Lower lobe of right lung (tissue), 2 donors: ENCODE measurements at regions not wholly inside any gene's neighbourhood (a gene's known extent, or its start where the extent isn't known, plus 50 kb on each side); places are given as distances from the start of the nearest gene placed in this dataset.

Experiments
- ATAC-seq, 2 donors: fragments of 200-7000 bp; cut with Tn5 transposase; one replicate each; pipeline ENCODE4 v1.9.1; 2020 to 2022; ENCODE audit warnings: mild to moderate bottlenecking in 2 of 2, moderate library complexity in 2 of 2
- DNase-seq: peaks from one replicate; pipeline ENCODE4 v3.0.0-alpha.2; 2020
- H3K27ac ChIP-seq: fragments of 200-600 bp; one replicate; pipeline ENCODE4 v1.8.0; 2022
- H3K27me3 ChIP-seq: fragments of 200-600 bp; one replicate; pipeline ENCODE4 v1.8.0; 2022; ENCODE audit warnings: low read depth
- H3K36me3 ChIP-seq: fragments of 200-600 bp; one replicate; pipeline ENCODE4 v1.8.0; 2022; ENCODE audit warnings: mild to moderate bottlenecking
- H3K4me1 ChIP-seq: fragments of 200-600 bp; one replicate; pipeline ENCODE4 v1.8.0; 2022
- H3K4me3 ChIP-seq: fragments of 200-600 bp; one replicate; pipeline ENCODE4 v1.8.0; 2022; ENCODE audit warnings: mild to moderate bottlenecking
- H3K9me3 ChIP-seq: fragments of 200-600 bp; one replicate; pipeline ENCODE4 v1.8.0; 2022
- intact Hi-C: fragments of 100-400 bp; cut with DNase I; formaldehyde crosslinking; loops from one replicate; pipeline ENCODE4 v1.11.0; 2022
- TF ChIP-seq, protein P1 (sequence below): fragments of 200-600 bp; IDR thresholded peaks from one replicate; pipeline ENCODE4 v1.8.0; 2022; ENCODE audit warnings: antibody characterized with exemption, mild to moderate bottlenecking
- donor health status: DM: no; HTN: yes; CAD: no; lungs with severe emphysema.

DNA sequence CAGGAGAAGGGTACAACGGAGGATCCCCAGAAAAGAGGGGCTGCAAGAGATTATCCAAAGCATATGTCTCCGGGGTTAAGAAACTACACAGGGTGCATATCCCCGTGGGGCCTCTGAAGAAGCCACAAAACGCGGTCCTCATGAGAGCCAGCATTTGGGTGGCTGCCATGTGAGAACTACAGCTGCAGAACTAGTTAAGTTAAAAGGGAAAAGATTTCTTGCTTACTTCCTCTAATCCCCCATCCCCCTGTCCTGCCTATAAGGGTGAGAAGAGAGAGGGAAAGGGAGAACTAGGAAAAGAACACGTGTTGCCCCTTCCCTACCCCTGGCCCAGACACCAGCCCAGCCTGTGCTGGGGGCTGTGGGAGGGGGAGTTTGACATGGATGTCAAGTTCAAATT lies 70.4 kb upstream of the PCSK6 start:
- Histone ChIP-seq H3K36me3 (no peaks in the 10 kb centered on the region), H3K4me1 (no peaks in the 10 kb centered on the region), H3K27ac (no peak overlapping the region), H3K27me3 (no peaks in the 10 kb centered on the region), H3K4me3 (no peak overlapping the region), H3K9me3 (no peaks in the 10 kb centered on the region)
- TF ChIP-seq, protein P1, sequence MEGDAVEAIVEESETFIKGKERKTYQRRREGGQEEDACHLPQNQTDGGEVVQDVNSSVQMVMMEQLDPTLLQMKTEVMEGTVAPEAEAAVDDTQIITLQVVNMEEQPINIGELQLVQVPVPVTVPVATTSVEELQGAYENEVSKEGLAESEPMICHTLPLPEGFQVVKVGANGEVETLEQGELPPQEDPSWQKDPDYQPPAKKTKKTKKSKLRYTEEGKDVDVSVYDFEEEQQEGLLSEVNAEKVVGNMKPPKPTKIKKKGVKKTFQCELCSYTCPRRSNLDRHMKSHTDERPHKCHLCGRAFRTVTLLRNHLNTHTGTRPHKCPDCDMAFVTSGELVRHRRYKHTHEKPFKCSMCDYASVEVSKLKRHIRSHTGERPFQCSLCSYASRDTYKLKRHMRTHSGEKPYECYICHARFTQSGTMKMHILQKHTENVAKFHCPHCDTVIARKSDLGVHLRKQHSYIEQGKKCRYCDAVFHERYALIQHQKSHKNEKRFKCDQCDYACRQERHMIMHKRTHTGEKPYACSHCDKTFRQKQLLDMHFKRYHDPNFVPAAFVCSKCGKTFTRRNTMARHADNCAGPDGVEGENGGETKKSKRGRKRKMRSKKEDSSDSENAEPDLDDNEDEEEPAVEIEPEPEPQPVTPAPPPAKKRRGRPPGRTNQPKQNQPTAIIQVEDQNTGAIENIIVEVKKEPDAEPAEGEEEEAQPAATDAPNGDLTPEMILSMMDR = no peak
- no peak for ATAC-seq
- intact Hi-C loops = no loop called here
- no peak for DNase-seq

GRCh38 chr15:101558221-101558941 lies 68.9 kb upstream of the PCSK6 start:
- intact Hi-C loops = no loop called here
- H3K4me1 ChIP-seq = no peaks in the 10 kb centered on the region
- DNase-seq (no peak), ATAC-seq (peak; percentile 58 to 69)
- H3K9me3 ChIP-seq = no peaks in the 10 kb centered on the region
- H3K36me3 ChIP-seq = no peaks in the 10 kb centered on the region
- no peaks in the 10 kb centered on the region for H3K27me3 ChIP-seq
- H3K27ac ChIP-seq = no peak overlapping the region
- no peak overlapping the region for H3K4me3 ChIP-seq
- TF ChIP-seq, protein P1 = no peak

- intact Hi-C loops = no loop called here
- H3K27ac ChIP-seq = no peak overlapping the region
- TF ChIP-seq, protein P1 = no peak
- no peak overlapping the region for H3K4me3 ChIP-seq
- no peak for ATAC-seq
- no peaks in the 10 kb centered on the region for H3K27me3 ChIP-seq
- H3K36me3 ChIP-seq = no peaks in the 10 kb centered on the region
- H3K4me1 ChIP-seq = no peaks in the 10 kb centered on the region
- no peaks in the 10 kb centered on the region for H3K9me3 ChIP-seq
- DNase-seq = no peak
Measured at GRCh38 chr15:101556273-101556672, 66.8 kb upstream of the PCSK6 start.

DNA sequence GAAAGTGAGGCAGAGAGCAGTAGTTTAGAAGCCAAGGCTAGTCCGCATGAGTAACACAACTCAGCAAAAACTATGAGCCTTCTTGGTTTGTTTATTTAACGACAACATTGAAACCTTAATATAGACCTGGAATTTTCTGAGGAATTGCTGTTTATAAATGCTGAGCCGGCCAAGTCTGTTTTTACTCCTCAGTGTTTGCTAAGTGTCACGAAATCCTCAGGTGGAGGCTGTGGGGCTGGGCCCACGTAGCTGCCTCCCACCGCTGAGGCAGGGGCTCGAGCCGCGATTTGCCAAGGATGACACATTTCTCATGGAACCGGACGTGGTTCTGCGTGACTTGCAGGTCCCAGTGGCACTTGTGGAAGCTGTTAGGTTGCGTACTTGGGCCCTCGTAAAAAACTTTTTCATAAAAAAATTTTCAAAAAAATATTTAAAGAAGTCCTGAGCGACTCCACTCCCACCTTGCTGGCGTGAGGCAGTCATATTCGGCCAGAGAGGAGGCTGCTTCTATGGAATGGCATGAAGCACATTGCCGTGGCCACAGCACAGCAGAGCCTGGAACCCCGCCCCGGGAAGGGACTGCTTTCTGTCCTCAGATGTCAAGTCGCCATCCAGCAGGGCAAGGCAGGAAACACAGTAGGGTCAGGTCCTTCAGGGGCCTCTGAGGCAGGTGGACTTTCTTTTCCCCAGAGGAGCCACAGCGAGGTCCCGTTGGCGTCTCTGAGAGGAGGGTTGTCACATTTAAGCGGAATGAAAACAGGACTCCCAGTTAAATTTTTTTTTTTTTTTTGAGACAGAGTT lies 64.8 kb upstream of the PCSK6 start:
- H3K36me3 ChIP-seq = no peaks in the 10 kb centered on the region
- ATAC-seq (no peak), DNase-seq (no peak)
- no peaks in the 10 kb centered on the region for H3K4me1 ChIP-seq
- no peak overlapping the region for H3K27ac ChIP-seq
- TF ChIP-seq, protein P1 = no peak
- intact Hi-C loops = no loop called here
- peaks cover 5% of the 10 kb centered on the region for H3K27me3 ChIP-seq
- H3K4me3 ChIP-seq = no peak overlapping the region
- H3K9me3 ChIP-seq = no peaks in the 10 kb centered on the region

- Histone ChIP-seq H3K9me3 (no peaks in the 10 kb centered on the region), H3K36me3 (no peaks in the 10 kb centered on the region), H3K4me3 (no peak overlapping the region), H3K27ac (no peak overlapping the region), H3K4me1 (no peaks in the 10 kb centered on the region), H3K27me3 (peaks cover 8% of the 10 kb centered on the region)
- TF ChIP-seq, protein P1 = no peak
- intact Hi-C loops = no loop called here
- peak in 1 of 2 donors; percentile 34 for ATAC-seq
- DNase-seq = no peak
Measured at GRCh38 chr15:101551696-101552591, 62.4 kb upstream of the PCSK6 start.
